ENCODE measurements at regions not wholly inside any gene's neighbourhood (a gene's known extent, or its start where the extent isn't known, plus 50 kb on each side); places are given as distances from the start of the nearest gene placed in this dataset.

DNA sequence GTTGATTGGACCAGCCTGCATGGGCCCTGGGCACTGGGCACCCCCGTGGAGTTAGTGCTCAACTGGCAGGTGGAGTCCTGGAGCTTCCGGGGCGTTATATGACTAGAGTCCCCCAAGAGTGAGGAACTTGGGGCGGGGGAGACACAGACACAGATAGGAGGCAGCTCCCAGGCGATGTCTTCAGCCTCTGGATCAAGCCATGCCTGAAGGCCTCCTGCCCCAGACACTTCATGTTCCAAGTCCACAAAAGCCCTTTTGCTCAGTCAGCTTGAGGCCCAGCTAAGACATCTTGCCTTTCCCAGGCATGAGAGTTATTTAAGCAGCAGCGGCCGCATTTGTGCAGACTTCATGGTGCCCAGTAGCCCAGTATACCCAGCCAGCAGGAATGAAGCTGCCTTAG lies 136.6 kb upstream of the CIBAR2 start:
- Histone ChIP-seq H4K20me1 (ENCODE audit: insufficient read depth) (peaks cover 9% of the 10 kb centered on the region), H2AFZ (ENCODE audit: low read depth) (no peak overlapping the region), H3K9me2 (no peaks in the 10 kb centered on the region), H3F3A (replicated peaks; ENCODE audit: insufficient read depth) (peaks cover 15% of the 10 kb centered on the region), H3K4me1 (ENCODE audit: control insufficient read depth in 1 of 2, insufficient read depth in 2 of 2, low read depth in 1 of 2, low read length in 1 of 2) (peaks cover 0 to 75% of the 10 kb centered on the region in 2 experiments; a peak in 1 of 4 replicates), H3K27me3 (ENCODE audit: insufficient read depth) (no peaks in the 10 kb centered on the region), H3K36me3 (replicated peaks in 1 of 2; ENCODE audit: control insufficient read depth in 1 of 2, insufficient read depth in 2 of 2, low read length in 1 of 2) (no peaks in the 10 kb centered on the region), H3K9ac (no peak overlapping the region), H3K9me3 (no peaks in the 10 kb centered on the region), H3K4me3 (ENCODE audit: low read depth in 2 of 2, low read length in 1 of 2) (no peak overlapping the region), H3K4me2 (no peak overlapping the region), H3K79me2 (ENCODE audit: insufficient read depth) (no peaks in the 10 kb centered on the region; the same call in 1 of the 2 replicates), H3K27ac (ENCODE audit: low read depth in 2 of 2, low read length in 1 of 2) (peak overlapping the region in 1 of 2 experiments; percentile 68; a peak in 2 of 4 replicates)
- POLR2A ChIA-PET = interaction anchor here (0.6 kb wide), 1 partner anchor 107 kb away, joined by 3 read pairs; no protein-coding TSS in a partner anchor
- no peak for DNase-seq
- CTCF ChIA-PET = interaction anchor here (0.8 to 11.7 kb wide), 15 partner anchors 9 to 367 kb away, joined by 3 to 180 read pairs (median 5); no protein-coding TSS in a partner anchor
- TF ChIP-seq, protein P1, sequence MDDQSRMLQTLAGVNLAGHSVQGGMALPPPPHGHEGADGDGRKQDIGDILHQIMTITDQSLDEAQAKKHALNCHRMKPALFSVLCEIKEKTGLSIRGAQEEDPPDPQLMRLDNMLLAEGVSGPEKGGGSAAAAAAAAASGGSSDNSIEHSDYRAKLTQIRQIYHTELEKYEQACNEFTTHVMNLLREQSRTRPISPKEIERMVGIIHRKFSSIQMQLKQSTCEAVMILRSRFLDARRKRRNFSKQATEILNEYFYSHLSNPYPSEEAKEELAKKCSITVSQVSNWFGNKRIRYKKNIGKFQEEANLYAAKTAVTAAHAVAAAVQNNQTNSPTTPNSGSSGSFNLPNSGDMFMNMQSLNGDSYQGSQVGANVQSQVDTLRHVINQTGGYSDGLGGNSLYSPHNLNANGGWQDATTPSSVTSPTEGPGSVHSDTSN (IDR thresholded peaks at IDR 0.05) = no peak
- TF ChIP-seq CHD2 (IDR thresholded peaks at IDR 0.05; ENCODE audit: low read length, partially characterized antibody) = no peak
- no peak for TF ChIP-seq GATA2 (CRISPR knock-in tag; IDR thresholded peaks at IDR 0.05)
- TF ChIP-seq EZH2phosphoT487 (IDR thresholded peaks at IDR 0.05; ENCODE audit: borderline replicate concordance, low read depth) = no peak
- TF ChIP-seq RXRA (IDR thresholded peaks at IDR 0.05; ENCODE audit: borderline replicate concordance, low read depth) = no peak
- no peak for TF ChIP-seq JUND (IDR thresholded peaks at IDR 0.05)
- TF ChIP-seq YY1 (IDR thresholded peaks at IDR 0.05; ENCODE audit: low read depth) = no peak
- TF ChIP-seq FOXM1 (IDR thresholded peaks at IDR 0.05; ENCODE audit: low read depth) = no peak
- TF ChIP-seq, protein P2, sequence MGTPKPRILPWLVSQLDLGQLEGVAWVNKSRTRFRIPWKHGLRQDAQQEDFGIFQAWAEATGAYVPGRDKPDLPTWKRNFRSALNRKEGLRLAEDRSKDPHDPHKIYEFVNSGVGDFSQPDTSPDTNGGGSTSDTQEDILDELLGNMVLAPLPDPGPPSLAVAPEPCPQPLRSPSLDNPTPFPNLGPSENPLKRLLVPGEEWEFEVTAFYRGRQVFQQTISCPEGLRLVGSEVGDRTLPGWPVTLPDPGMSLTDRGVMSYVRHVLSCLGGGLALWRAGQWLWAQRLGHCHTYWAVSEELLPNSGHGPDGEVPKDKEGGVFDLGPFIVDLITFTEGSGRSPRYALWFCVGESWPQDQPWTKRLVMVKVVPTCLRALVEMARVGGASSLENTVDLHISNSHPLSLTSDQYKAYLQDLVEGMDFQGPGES (IDR thresholded peaks at IDR 0.05; ENCODE audit: low read depth, low read length) = no peak
- TF ChIP-seq POLR2AphosphoS5 (IDR thresholded peaks at IDR 0.05; ENCODE audit: low read depth, low read length) = no peak
- no peak for TF ChIP-seq RCOR1 (IDR thresholded peaks at IDR 0.05; ENCODE audit: low read length)
- WGBS (ENCODE audit: low lambda C conversion rate) = 95% methylated on average over 5 of the region's 7 CpGs

GRCh38 chr16:85249418-85250146 lies 137.3 kb upstream of the CIBAR2 start:
- Histone ChIP-seq H3K79me2 (ENCODE audit: insufficient read depth) (no peaks in the 10 kb centered on the region; the same call in 1 of the 2 replicates), H3K4me3 (ENCODE audit: low read depth in 2 of 2, low read length in 1 of 2) (no peak overlapping the region), H3K9me2 (no peaks in the 10 kb centered on the region), H3K9me3 (no peaks in the 10 kb centered on the region), H3K4me1 (ENCODE audit: control insufficient read depth in 1 of 2, insufficient read depth in 2 of 2, low read depth in 1 of 2, low read length in 1 of 2) (peaks cover 0 to 75% of the 10 kb centered on the region in 2 experiments; a peak in 1 of 4 replicates), H2AFZ (ENCODE audit: low read depth) (no peak overlapping the region), H3K27me3 (ENCODE audit: insufficient read depth) (no peaks in the 10 kb centered on the region), H3K36me3 (replicated peaks in 1 of 2; ENCODE audit: control insufficient read depth in 1 of 2, insufficient read depth in 2 of 2, low read length in 1 of 2) (no peaks in the 10 kb centered on the region), H3K27ac (ENCODE audit: low read depth in 2 of 2, low read length in 1 of 2) (peak overlapping the region in 1 of 2 experiments; percentile 68; a peak in 2 of 4 replicates), H4K20me1 (ENCODE audit: insufficient read depth) (peaks cover 13% of the 10 kb centered on the region), H3K4me2 (no peak overlapping the region), H3K9ac (no peak overlapping the region), H3F3A (replicated peaks; ENCODE audit: insufficient read depth) (peaks cover 15% of the 10 kb centered on the region)
- peak; percentile 63; the same call in 1 of the 2 replicates for TF ChIP-seq FOXJ3 (CRISPR knock-in tag; IDR thresholded peaks at IDR 0.05)
- no peak for TF ChIP-seq USF2 (IDR thresholded peaks at IDR 0.05; ENCODE audit: borderline replicate concordance, low read depth, low read length)
- no peak for TF ChIP-seq TCF12 (IDR thresholded peaks at IDR 0.05)
- peak; percentile 39 for TF ChIP-seq CHD2 (IDR thresholded peaks at IDR 0.05; ENCODE audit: low read length, partially characterized antibody)
- TF ChIP-seq TEAD4 (IDR thresholded peaks at IDR 0.05; ENCODE audit: borderline replicate concordance, insufficient read depth) = no peak
- TF ChIP-seq MAX (IDR thresholded peaks at IDR 0.05; ENCODE audit: low read depth) = no peak
- TF ChIP-seq EP300 (IDR thresholded peaks at IDR 0.05; ENCODE audit: borderline replicate concordance in 1 of 2, low read depth in 1 of 2, low read length in 1 of 2) = peak in 1 of 2 experiments; percentile 68; a peak in 2 of 4 replicates
- peak; percentile 68 for DNase-seq
- WGBS (ENCODE audit: low lambda C conversion rate) = 96% methylated on average over 5 of the region's 31 CpGs
- ChIA-PET POLR2A (no interaction called here), CTCF (interaction anchor here (1.0 to 11.7 kb wide), 14 partner anchors 9 to 469 kb away, joined by 3 to 180 read pairs (median 5); no protein-coding TSS in a partner anchor)
